ENCODE measurements at regions not wholly inside any gene's neighbourhood (a gene's known extent, or its start where the extent isn't known, plus 50 kb on each side); places are given as distances from the start of the nearest gene placed in this dataset.
"Not testable (repeated sequence)": the region's sequence is repeated elsewhere in the genome, so short reads cannot be mapped to it uniquely, and the experiment has no call there.

GRCh38 chr7:52648872-52649271 is 386.6 kb upstream of the POM121L12 start:
- no peak for DNase-seq
- intact Hi-C loops (cut with DNase I): no loop called here

- intact Hi-C loops (cut with DNase I): no loop called here
- no peak for DNase-seq
Observed at GRCh38 chr7:52647046-52647445, 388.4 kb upstream of the POM121L12 start.

DNA sequence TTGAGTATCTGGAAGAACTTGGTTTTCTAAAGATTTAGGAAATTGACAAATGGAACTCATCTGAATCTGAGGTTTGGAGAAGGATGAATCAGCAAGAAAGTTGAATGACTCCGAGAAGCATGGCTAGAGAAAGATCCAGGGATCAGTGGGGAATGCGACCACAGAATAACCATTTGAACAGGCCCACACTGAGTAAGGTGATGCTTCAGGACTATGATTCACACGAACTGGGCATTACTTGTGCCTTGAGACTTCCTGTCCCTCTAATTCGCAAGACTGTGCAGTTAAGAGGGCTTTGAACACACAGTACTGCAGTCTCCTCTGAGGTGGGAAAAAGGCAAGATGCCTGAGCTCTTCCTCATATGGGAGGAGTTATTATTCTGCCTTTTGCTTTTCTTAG is 395.5 kb upstream of the POM121L12 start:
- intact Hi-C loops (cut with DNase I): no loop called here
- DNase-seq: no peak

GRCh38 chr7:52639126-52639525 is 396.3 kb upstream of the POM121L12 start:
- intact Hi-C loops (cut with DNase I): no loop called here
- DNase-seq: no peak

GRCh38 chr7:52635021-52635420 is 400.4 kb upstream of the POM121L12 start:
- intact Hi-C loops (cut with DNase I): no loop called here

GRCh38 chr7:52620849-52621248 is 414.6 kb upstream of the POM121L12 start:
- DNase-seq: no peak
- intact Hi-C loops (cut with DNase I): no loop called here

More at GRCh38 chr7:52635021-52635420, 400.4 kb upstream of the POM121L12 start:
- DNase-seq: peak in 17 of 42 donors; percentile 5 to 62 (median 19)

GRCh38 chr7:52616552-52616951 is 418.9 kb upstream of the POM121L12 start:
- intact Hi-C loops (cut with DNase I): no loop called here
- no peak for DNase-seq

DNA sequence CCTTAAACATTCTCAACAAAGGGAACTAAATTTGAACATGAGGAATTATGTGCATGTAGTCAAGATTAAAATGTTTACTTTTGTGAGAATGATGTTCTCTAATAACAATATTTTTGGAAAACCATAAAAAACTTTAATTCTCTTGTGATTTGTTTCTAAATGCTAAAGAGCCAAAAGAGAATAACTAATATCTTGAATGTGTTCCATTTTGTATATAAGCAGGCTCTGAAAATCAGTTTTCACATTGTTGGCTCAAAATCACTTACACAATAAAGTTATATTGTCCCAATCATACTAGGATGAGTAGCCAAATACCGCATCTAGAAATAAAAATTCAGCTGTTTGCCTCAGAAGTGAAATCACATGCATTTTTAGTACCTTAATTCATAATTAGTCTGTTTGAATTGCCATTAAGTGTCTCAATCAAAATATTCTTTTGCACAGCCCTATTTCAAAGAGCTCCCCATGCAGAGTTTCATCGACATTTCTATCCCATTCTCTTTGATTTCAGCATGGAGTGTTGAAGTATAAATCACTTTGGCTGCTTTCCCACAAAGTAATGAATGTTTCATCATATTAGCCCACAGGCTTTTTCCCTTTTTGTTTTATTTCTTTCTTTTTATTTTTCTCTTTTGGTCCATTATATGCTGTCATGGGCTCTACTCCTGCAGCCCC is 420.3 kb upstream of the POM121L12 start:
- intact Hi-C loops (cut with DNase I): no loop called here
- no peak for DNase-seq

DNA sequence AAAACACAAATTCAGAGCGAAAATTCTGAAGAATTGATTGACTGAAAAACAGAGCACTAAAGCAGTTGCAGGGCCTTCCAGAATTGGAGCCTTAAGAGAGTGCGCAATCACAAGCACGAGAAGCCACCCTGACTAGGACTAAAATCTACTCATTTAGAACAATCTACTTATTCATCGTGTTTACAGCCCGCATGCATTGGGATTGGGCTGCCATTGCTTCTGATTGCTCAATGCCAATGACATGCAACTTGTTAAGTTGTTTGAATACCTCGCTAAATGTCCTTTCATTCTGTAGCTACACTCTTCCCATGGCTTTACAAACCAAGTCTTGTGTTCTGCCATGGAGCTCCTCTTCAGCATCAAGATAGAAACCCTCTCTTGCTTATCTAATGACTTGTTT is 425.9 kb upstream of the POM121L12 start:
- intact Hi-C loops (cut with DNase I): no loop called here
- no peak for DNase-seq

DNA sequence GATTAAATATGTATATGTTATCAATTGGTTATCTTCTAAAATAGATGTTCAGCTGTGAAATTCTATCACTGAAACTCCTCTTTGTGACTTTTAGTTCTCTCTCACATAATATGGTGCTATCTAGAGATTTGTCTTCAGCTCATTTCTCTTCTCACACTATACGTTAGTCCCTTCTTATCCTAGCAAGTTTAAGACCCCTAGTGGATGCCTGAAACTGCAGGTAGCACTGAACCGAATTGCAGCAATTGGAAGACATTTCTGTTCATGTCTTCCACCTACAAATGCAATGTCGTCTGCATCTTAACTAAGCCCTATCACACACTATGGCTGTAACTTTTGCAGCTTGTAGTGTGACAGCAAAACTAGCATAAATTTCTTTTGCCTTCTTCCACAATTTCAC is 442.7 kb upstream of the POM121L12 start:
- intact Hi-C loops (cut with DNase I): no loop called here
- no peak for DNase-seq

- intact Hi-C loops (cut with DNase I): no loop called here
Observed at GRCh38 chr7:52586704-52587103, 448.7 kb upstream of the POM121L12 start.

DNA sequence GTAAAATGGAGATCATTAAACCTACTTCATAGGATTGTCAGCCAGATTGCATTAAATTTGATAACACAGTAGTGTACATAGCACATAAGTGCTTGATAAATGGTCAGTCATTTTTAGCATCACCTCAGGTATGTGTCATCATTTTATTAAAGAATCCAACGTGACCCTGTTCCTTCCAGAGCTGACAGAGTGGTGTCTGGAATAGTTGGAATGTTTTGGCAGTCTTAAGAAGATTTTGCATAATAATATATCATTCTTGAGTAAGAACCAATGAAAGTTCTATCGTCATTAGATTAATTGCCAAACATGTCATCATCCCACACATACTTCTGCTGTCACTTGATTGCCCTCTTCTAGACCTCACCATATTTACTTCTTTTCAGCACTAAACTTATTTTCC is 451.4 kb upstream of the POM121L12 start:
- intact Hi-C loops (cut with DNase I): no loop called here
- DNase-seq: no peak

More at GRCh38 chr7:52586704-52587103, 448.7 kb upstream of the POM121L12 start:
- no peak for DNase-seq

DNA sequence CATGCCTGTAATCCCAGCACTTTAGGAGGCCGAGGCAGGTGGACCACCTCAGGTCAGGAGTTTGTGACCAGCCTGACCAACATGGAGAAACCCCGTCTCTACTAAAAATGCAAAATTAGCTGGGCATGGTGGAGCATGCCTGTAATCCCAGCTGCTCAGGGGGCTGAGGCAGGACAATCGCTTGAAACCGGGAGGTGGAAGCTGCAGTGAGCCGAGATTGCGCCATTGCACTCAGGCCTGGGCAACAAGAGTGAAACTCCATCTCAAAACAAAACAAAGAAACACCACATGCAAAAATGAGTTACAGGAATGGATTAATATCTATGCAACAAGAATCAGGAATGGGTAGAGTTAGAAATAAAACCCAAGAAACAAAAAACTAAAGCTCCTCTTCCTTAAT is 462.3 kb upstream of the POM121L12 start:
- DNase-seq; intact Hi-C loops (cut with DNase I): not testable (repeated sequence)

GRCh38 chr7:52571026-52571425 is 464.4 kb upstream of the POM121L12 start:
- no peak for DNase-seq
- intact Hi-C loops (cut with DNase I): no loop called here

DNA sequence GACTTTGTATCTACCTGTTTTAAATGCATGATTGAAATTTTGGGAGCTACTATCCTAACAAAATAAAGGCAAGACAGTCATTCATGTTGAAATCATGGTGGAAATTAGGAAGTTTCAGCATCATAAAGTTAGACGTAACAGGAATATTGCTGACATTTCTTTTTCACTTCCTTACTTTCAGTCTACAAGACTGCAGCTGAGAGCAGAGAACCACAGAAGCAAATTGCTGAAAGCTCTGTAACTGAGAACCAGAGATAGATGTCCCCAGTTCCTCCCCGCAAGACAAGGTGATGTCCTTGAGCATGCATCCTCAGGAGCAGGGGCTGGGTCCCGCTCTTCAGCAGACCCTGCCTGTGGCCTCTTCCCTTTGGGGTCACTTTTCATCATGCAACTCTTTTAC is 466.3 kb upstream of the POM121L12 start:
- DNase-seq: no peak
- intact Hi-C loops (cut with DNase I): no loop called here

- intact Hi-C loops (cut with DNase I): no loop called here
Observed at GRCh38 chr7:52565974-52566373, 469.5 kb upstream of the POM121L12 start.

DNA sequence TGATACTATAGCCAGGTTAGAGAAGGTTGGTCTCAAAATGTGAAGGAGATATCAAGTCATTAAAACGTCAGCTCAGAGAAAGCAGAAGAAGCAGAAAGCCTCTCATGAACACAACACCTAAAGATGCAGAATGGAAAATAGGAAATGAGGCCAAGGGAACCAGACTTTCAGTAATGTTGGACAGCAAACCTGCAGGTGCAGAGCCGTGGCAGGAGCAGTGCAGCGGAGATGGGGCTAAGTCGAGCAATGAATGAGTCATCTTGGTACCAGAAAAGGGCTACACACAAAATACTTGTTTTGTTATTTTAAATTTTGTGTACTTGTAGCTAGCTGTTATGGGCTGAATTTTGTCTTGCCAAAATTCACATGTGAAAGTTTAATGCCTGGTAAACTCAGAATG is 479.6 kb upstream of the POM121L12 start:
- intact Hi-C loops (cut with DNase I): no loop called here
- no peak for DNase-seq

More at GRCh38 chr7:52565974-52566373, 469.5 kb upstream of the POM121L12 start:
- no peak for DNase-seq

- DNase-seq: no peak
- intact Hi-C loops (cut with DNase I): no loop called here
Observed at GRCh38 chr7:52547308-52547910, 488.0 kb upstream of the POM121L12 start.

- DNase-seq; intact Hi-C loops (cut with DNase I): not testable (repeated sequence)
Observed at GRCh38 chr7:52541198-52541765, 494.2 kb upstream of the POM121L12 start.

GRCh38 chr7:52540041-52540440 is 495.4 kb upstream of the POM121L12 start:
- DNase-seq: peak in 6 of 42 donors; percentile 4 to 41 (median 19)
- intact Hi-C loops (cut with DNase I): no loop called here

GRCh38 chr7:52539414-52539813 is 496.0 kb upstream of the POM121L12 start:
- no peak for DNase-seq
- intact Hi-C loops (cut with DNase I): no loop called here

Measured in head of caudate nucleus (tissue), 42 donors.